Endothelial cell of umbilical vein (primary cell): ENCODE measurements at regions not wholly inside any gene's neighbourhood (a gene's known extent, or its start where the extent isn't known, plus 50 kb on each side); places are given as distances from the start of the nearest gene placed in this dataset.

Experiments used
- FOS ChIP-seq: IDR thresholded peaks from 2 replicates; pipeline ENCODE4 v1.6.1; 2011; ENCODE audit warnings: mild to moderate bottlenecking, low read length, moderate library complexity, borderline replicate concordance; ENCODE audit not compliant: insufficient read depth
- GATA2 ChIP-seq: IDR thresholded peaks from 2 replicates; pipeline ENCODE4 v1.7.0; 2011; ENCODE audit warnings: low read depth, mild to moderate bottlenecking, moderate library complexity, mixed read lengths, low read length; ENCODE audit not compliant: insufficient read length, insufficient read depth
- MYC ChIP-seq: IDR thresholded peaks from one replicate; pipeline ENCODE4 v1.6.1; 2011; ENCODE audit warnings: mild to moderate bottlenecking, low read depth, low read length
- POLR2A ChIP-seq: IDR thresholded peaks from 2 replicates; pipeline ENCODE4 v1.6.1; 2012; ENCODE audit warnings: low read depth, mild to moderate bottlenecking, control low read depth, low read length
- POLR2AphosphoS5 ChIP-seq: IDR thresholded peaks from 2 replicates; pipeline ENCODE4 v1.6.1; 2012; ENCODE audit warnings: low read depth, mild to moderate bottlenecking, control low read depth, low read length, moderate library complexity; ENCODE audit not compliant: insufficient read depth
- TF ChIP-seq, protein P1 (sequence below), 2 donors: IDR thresholded peaks; 1 replicate in 1 of 2; 2 replicates in 1 of 2; pipeline ENCODE4 v1.5.1; 2011; ENCODE audit warnings: low read length in 2 of 2, mild to moderate bottlenecking in 2 of 2, moderate library complexity in 2 of 2, control low read depth in 1 of 2, inconsistent platforms in 1 of 2, low read depth in 1 of 2; ENCODE audit not compliant: insufficient read depth in 1 of 2; ENCODE audit errors: extremely low read depth in 1 of 2

DNA sequence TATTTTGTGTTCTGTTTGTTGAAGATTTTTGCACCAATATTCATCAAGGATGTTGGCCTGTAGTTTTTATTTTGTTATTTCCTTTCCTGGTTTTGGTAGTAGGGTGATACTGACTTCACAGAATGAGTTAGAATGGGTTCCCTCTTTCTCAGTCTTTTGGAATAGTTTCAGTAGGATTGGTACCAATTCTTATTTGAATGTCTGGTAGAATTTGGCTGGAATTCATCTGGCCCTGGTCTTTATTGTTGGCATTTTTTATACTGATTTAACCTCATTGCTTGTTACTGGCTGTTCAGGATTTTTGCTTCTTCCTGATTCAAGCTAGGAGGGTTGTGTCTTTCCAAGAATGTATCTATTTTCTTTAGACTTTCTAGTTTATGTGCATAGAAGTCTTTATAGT is 263.7 kb downstream of the SOX11 start:
- TF ChIP-seq, protein P1, sequence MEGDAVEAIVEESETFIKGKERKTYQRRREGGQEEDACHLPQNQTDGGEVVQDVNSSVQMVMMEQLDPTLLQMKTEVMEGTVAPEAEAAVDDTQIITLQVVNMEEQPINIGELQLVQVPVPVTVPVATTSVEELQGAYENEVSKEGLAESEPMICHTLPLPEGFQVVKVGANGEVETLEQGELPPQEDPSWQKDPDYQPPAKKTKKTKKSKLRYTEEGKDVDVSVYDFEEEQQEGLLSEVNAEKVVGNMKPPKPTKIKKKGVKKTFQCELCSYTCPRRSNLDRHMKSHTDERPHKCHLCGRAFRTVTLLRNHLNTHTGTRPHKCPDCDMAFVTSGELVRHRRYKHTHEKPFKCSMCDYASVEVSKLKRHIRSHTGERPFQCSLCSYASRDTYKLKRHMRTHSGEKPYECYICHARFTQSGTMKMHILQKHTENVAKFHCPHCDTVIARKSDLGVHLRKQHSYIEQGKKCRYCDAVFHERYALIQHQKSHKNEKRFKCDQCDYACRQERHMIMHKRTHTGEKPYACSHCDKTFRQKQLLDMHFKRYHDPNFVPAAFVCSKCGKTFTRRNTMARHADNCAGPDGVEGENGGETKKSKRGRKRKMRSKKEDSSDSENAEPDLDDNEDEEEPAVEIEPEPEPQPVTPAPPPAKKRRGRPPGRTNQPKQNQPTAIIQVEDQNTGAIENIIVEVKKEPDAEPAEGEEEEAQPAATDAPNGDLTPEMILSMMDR (IDR thresholded peaks at IDR 0.05; ENCODE audit: extremely low read depth in 1 of 2, insufficient read depth in 1 of 2, low read depth in 1 of 2, low read length in 2 of 2) = no peak
- TF ChIP-seq GATA2 (no peak), POLR2A (no peak), MYC (no peak), POLR2AphosphoS5 (no peak), FOS (no peak)
